ENCODE measurements at regions not wholly inside any gene's neighbourhood (a gene's known extent, or its start where the extent isn't known, plus 50 kb on each side); places are given as distances from the start of the nearest gene placed in this dataset.

GRCh38 chr3:166962911-166963310, 417.2 kb downstream of the ZBBX start:
- WGBS, 2 experiments (ENCODE audit: low coverage in 1 of 2, low lambda C conversion rate in 2 of 2, missing lambda C conversion rate in 2 of 2), result 7 to 8% methylated on average over 2 of the region's 2 CpGs
- Histone ChIP-seq H3K79me2 (ENCODE audit: insufficient read depth) (no peaks in the 10 kb centered on the region), H3K9me3 (ENCODE audit: low read depth) (peaks cover 5% of the 10 kb centered on the region), H3K36me3 (ENCODE audit: low read depth) (no peaks in the 10 kb centered on the region), H3K9ac (no peak overlapping the region), H2AFZ (no peak overlapping the region), H4K20me1 (ENCODE audit: insufficient read depth) (no peaks in the 10 kb centered on the region), H3K4me2 (ENCODE audit: unreplicated experiment) (no peak overlapping the region), H3K27me3 (replicated peaks; ENCODE audit: insufficient read depth) (no peaks in the 10 kb centered on the region), H3K4me3 (no peak overlapping the region), H3K27ac (no peak overlapping the region), H3K9me2 (ENCODE audit: insufficient read depth) (no peaks in the 10 kb centered on the region), H3F3A (ENCODE audit: insufficient read depth) (no peaks in the 10 kb centered on the region), H3K4me1 (ENCODE audit: insufficient read depth) (no peaks in the 10 kb centered on the region)
- in situ Hi-C loops (cut with MboI), result no loop called here
- TF ChIP-seq EZH2 (IDR thresholded peaks at IDR 0.05; ENCODE audit: insufficient read depth, poor library complexity, severe bottlenecking) (no peak), EZH2phosphoT487 (IDR thresholded peaks at IDR 0.05; ENCODE audit: insufficient read depth, low read depth) (no peak)
- DNase-seq, result no peak

GRCh38 chr3:166957121-166957520, 423.0 kb downstream of the ZBBX start:
- Histone ChIP-seq H3K36me3 (ENCODE audit: low read depth) (no peaks in the 10 kb centered on the region), H3K9me2 (ENCODE audit: insufficient read depth) (no peaks in the 10 kb centered on the region), H3K27ac (no peak overlapping the region), H3K4me1 (ENCODE audit: insufficient read depth) (no peaks in the 10 kb centered on the region), H3K9me3 (ENCODE audit: low read depth) (no peaks in the 10 kb centered on the region), H3K27me3 (replicated peaks; ENCODE audit: insufficient read depth) (no peaks in the 10 kb centered on the region), H3K4me3 (no peak overlapping the region), H2AFZ (no peak overlapping the region), H3K9ac (no peak overlapping the region), H3K4me2 (ENCODE audit: unreplicated experiment) (no peak overlapping the region), H4K20me1 (ENCODE audit: insufficient read depth) (no peaks in the 10 kb centered on the region), H3F3A (ENCODE audit: insufficient read depth) (no peaks in the 10 kb centered on the region), H3K79me2 (ENCODE audit: insufficient read depth) (no peaks in the 10 kb centered on the region)
- DNase-seq, result no peak
- in situ Hi-C loops (cut with MboI), result no loop called here
- TF ChIP-seq EZH2phosphoT487 (IDR thresholded peaks at IDR 0.05; ENCODE audit: insufficient read depth, low read depth) (no peak), EZH2 (IDR thresholded peaks at IDR 0.05; ENCODE audit: insufficient read depth, poor library complexity, severe bottlenecking) (no peak)
- WGBS, 2 experiments (ENCODE audit: low coverage in 1 of 2, low lambda C conversion rate in 2 of 2, missing lambda C conversion rate in 2 of 2), result 15% methylated on average over 3 of the region's 3 CpGs

- Histone ChIP-seq H3K4me1 (ENCODE audit: insufficient read depth) (no peaks in the 10 kb centered on the region), H3F3A (ENCODE audit: insufficient read depth) (no peaks in the 10 kb centered on the region), H3K79me2 (ENCODE audit: insufficient read depth) (no peaks in the 10 kb centered on the region), H3K9me2 (ENCODE audit: insufficient read depth) (no peaks in the 10 kb centered on the region), H3K27ac (no peak overlapping the region), H3K9ac (no peak overlapping the region), H3K4me2 (ENCODE audit: unreplicated experiment) (no peak overlapping the region), H4K20me1 (ENCODE audit: insufficient read depth) (no peaks in the 10 kb centered on the region), H3K27me3 (replicated peaks; ENCODE audit: insufficient read depth) (no peaks in the 10 kb centered on the region), H3K4me3 (no peak overlapping the region), H3K36me3 (ENCODE audit: low read depth) (no peaks in the 10 kb centered on the region), H3K9me3 (ENCODE audit: low read depth) (no peaks in the 10 kb centered on the region), H2AFZ (no peak overlapping the region)
- in situ Hi-C loops (cut with MboI), result no loop called here
- TF ChIP-seq EZH2 (IDR thresholded peaks at IDR 0.05; ENCODE audit: insufficient read depth, poor library complexity, severe bottlenecking), result no peak
- TF ChIP-seq EZH2phosphoT487 (IDR thresholded peaks at IDR 0.05; ENCODE audit: insufficient read depth, low read depth), result no peak
- DNase-seq, result no peak
- 38 to 40% methylated on average over 7 of the region's 7 CpGs for WGBS, 2 experiments (ENCODE audit: low coverage in 1 of 2, low lambda C conversion rate in 2 of 2, missing lambda C conversion rate in 2 of 2)
These were observed 424.7 kb downstream of the ZBBX start for GRCh38 chr3:166955201-166955939.

GRCh38 chr3:166934879-166935278, 445.2 kb downstream of the ZBBX start:
- no peaks in the 10 kb centered on the region for H3K4me1 ChIP-seq (ENCODE audit: insufficient read depth)
- H3K27me3 ChIP-seq (replicated peaks; ENCODE audit: insufficient read depth), result no peaks in the 10 kb centered on the region
- DNase-seq, result no peak
- H3K79me2 ChIP-seq (ENCODE audit: insufficient read depth), result no peaks in the 10 kb centered on the region
- no peak overlapping the region for H2AFZ ChIP-seq
- no peak for TF ChIP-seq EZH2phosphoT487 (IDR thresholded peaks at IDR 0.05; ENCODE audit: insufficient read depth, low read depth)
- TF ChIP-seq EZH2 (IDR thresholded peaks at IDR 0.05; ENCODE audit: insufficient read depth, poor library complexity, severe bottlenecking), result no peak
- no peaks in the 10 kb centered on the region for H3K36me3 ChIP-seq (ENCODE audit: low read depth)
- no peak overlapping the region for H3K9ac ChIP-seq
- H3K27ac ChIP-seq, result no peak overlapping the region
- H3F3A ChIP-seq (ENCODE audit: insufficient read depth), result no peaks in the 10 kb centered on the region
- H3K9me3 ChIP-seq (ENCODE audit: low read depth), result no peaks in the 10 kb centered on the region
- no peak overlapping the region for H3K4me2 ChIP-seq (ENCODE audit: unreplicated experiment)
- in situ Hi-C loops (cut with MboI), result no loop called here
- H3K9me2 ChIP-seq (ENCODE audit: insufficient read depth), result no peaks in the 10 kb centered on the region
- WGBS, 2 experiments (ENCODE audit: low coverage in 1 of 2, low lambda C conversion rate in 2 of 2, missing lambda C conversion rate in 2 of 2), result 19 to 23% methylated on average over 3 of the region's 3 CpGs
- H4K20me1 ChIP-seq (ENCODE audit: insufficient read depth), result no peaks in the 10 kb centered on the region
- no peak overlapping the region for H3K4me3 ChIP-seq
